ENCODE measurements at regions not wholly inside any gene's neighbourhood (a gene's known extent, or its start where the extent isn't known, plus 50 kb on each side); places are given as distances from the start of the nearest gene placed in this dataset.
"Not testable (repeated sequence)": the region's sequence is repeated elsewhere in the genome, so short reads cannot be mapped to it uniquely, and the experiment has no call there.

GRCh38 chr5:74392711-74393351, 247.7 kb downstream of the ENC1 start:
- Mint-ChIP-seq H3K27me3 (ENCODE audit: low read depth) (no peaks in the 10 kb centered on the region), H3K36me3 (ENCODE audit: low read depth) (no peaks in the 10 kb centered on the region), H3K4me3 (ENCODE audit: unreplicated experiment) (no peak overlapping the region), H3K27ac (ENCODE audit: unreplicated experiment) (no peak overlapping the region), H3K9me3 (ENCODE audit: low read depth) (no peaks in the 10 kb centered on the region), H3K4me1 (ENCODE audit: low read depth) (peaks cover 15% of the 10 kb centered on the region)
- no peak for TF ChIP-seq CTCF (IDR thresholded peaks at IDR 0.05)
- no peak for DNase-seq (ENCODE audit: low spot score)

GRCh38 chr5:74391410-74391809, 249.1 kb downstream of the ENC1 start:
- H3K36me3 Mint-ChIP-seq (ENCODE audit: low read depth), result no peaks in the 10 kb centered on the region

GRCh38 chr5:74390822-74391221, 249.7 kb downstream of the ENC1 start:
- no peak for DNase-seq (ENCODE audit: low spot score)

More at GRCh38 chr5:74391410-74391809, 249.1 kb downstream of the ENC1 start:
- Mint-ChIP-seq H3K4me3 (ENCODE audit: unreplicated experiment) (no peak overlapping the region), H3K4me1 (ENCODE audit: low read depth) (peaks cover 24% of the 10 kb centered on the region), H3K9me3 (ENCODE audit: low read depth) (no peaks in the 10 kb centered on the region), H3K27ac (ENCODE audit: unreplicated experiment) (no peak overlapping the region), H3K27me3 (ENCODE audit: low read depth) (no peaks in the 10 kb centered on the region)
- no peak for DNase-seq (ENCODE audit: low spot score)
- TF ChIP-seq CTCF (IDR thresholded peaks at IDR 0.05), result no peak

GRCh38 chr5:74390306-74390637, 250.3 kb downstream of the ENC1 start:
- Mint-ChIP-seq H3K27ac (ENCODE audit: unreplicated experiment) (no peak overlapping the region), H3K4me1 (ENCODE audit: low read depth) (peaks cover 28% of the 10 kb centered on the region), H3K27me3 (ENCODE audit: low read depth) (no peaks in the 10 kb centered on the region), H3K4me3 (ENCODE audit: unreplicated experiment) (no peak overlapping the region), H3K36me3 (ENCODE audit: low read depth) (no peaks in the 10 kb centered on the region), H3K9me3 (ENCODE audit: low read depth) (no peaks in the 10 kb centered on the region)
- TF ChIP-seq CTCF (IDR thresholded peaks at IDR 0.05), result no peak
- no peak for DNase-seq (ENCODE audit: low spot score)

More at GRCh38 chr5:74390822-74391221, 249.7 kb downstream of the ENC1 start:
- no peak overlapping the region for H3K27ac Mint-ChIP-seq (ENCODE audit: unreplicated experiment)
- no peaks in the 10 kb centered on the region for H3K36me3 Mint-ChIP-seq (ENCODE audit: low read depth)
- TF ChIP-seq CTCF (IDR thresholded peaks at IDR 0.05), result no peak
- no peaks in the 10 kb centered on the region for H3K9me3 Mint-ChIP-seq (ENCODE audit: low read depth)
- no peak overlapping the region for H3K4me3 Mint-ChIP-seq (ENCODE audit: unreplicated experiment)
- no peaks in the 10 kb centered on the region for H3K27me3 Mint-ChIP-seq (ENCODE audit: low read depth)
- peaks cover 24% of the 10 kb centered on the region for H3K4me1 Mint-ChIP-seq (ENCODE audit: low read depth)

- H3K27me3 Mint-ChIP-seq (ENCODE audit: low read depth), result no peaks in the 10 kb centered on the region
- no peak overlapping the region for H3K4me3 Mint-ChIP-seq (ENCODE audit: unreplicated experiment)
- no peaks in the 10 kb centered on the region for H3K9me3 Mint-ChIP-seq (ENCODE audit: low read depth)
- H3K4me1 Mint-ChIP-seq (ENCODE audit: low read depth), result peaks cover 33% of the 10 kb centered on the region
- no peak for DNase-seq (ENCODE audit: low spot score)
- no peaks in the 10 kb centered on the region for H3K36me3 Mint-ChIP-seq (ENCODE audit: low read depth)
- H3K27ac Mint-ChIP-seq (ENCODE audit: unreplicated experiment), result no peak overlapping the region
- TF ChIP-seq CTCF (IDR thresholded peaks at IDR 0.05), result no peak
Measured at GRCh38 chr5:74389531-74390305, 250.8 kb downstream of the ENC1 start.

- not testable (repeated sequence) for H3K27me3 Mint-ChIP-seq (ENCODE audit: low read depth); H3K4me3 Mint-ChIP-seq (ENCODE audit: unreplicated experiment); H3K9me3 Mint-ChIP-seq (ENCODE audit: low read depth); H3K36me3 Mint-ChIP-seq (ENCODE audit: low read depth); H3K27ac Mint-ChIP-seq (ENCODE audit: unreplicated experiment); DNase-seq (ENCODE audit: low spot score)
- peaks cover 45% of the 10 kb centered on the region for H3K4me1 Mint-ChIP-seq (ENCODE audit: low read depth)
Measured at GRCh38 chr5:74388411-74388810, 252.1 kb downstream of the ENC1 start.
